CD4-positive, alpha-beta T cell treated with Interleukin-17A for 1 hour (primary cell): ENCODE measurements at regions not wholly inside any gene's neighbourhood (a gene's known extent, or its start where the extent isn't known, plus 50 kb on each side); places are given as distances from the start of the nearest gene placed in this dataset.

Experiments used
- DNase-seq: peaks from one replicate; pipeline ENCODE4 v3.0.0-alpha.2; 2020

GRCh38 chr3:13266005-13266404 lies 154.1 kb downstream of the NUP210 start:
- DNase-seq = no peak

GRCh38 chr3:13265507-13265906 lies 154.6 kb downstream of the NUP210 start:
- no peak for DNase-seq

DNA sequence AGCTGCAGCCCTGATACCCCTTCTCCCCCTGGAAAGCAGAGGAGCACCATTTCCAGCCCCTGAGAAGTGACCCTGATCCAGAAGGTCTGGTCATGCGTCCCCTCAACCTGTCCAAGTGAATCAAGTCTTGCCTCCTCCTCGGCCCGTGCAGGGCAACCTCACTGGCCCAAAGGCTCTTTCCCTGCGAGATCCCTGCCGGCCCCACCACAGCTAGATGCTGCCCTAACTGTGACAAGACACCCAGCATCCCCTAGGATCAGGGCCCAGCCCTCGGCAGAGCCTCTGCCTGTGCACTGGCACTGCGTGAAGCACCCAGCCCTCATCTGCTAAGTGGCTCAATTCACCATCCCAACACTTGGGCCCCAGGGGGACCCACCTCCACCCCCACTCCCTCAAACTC lies 155.1 kb downstream of the NUP210 start:
- no peak for DNase-seq

DNA sequence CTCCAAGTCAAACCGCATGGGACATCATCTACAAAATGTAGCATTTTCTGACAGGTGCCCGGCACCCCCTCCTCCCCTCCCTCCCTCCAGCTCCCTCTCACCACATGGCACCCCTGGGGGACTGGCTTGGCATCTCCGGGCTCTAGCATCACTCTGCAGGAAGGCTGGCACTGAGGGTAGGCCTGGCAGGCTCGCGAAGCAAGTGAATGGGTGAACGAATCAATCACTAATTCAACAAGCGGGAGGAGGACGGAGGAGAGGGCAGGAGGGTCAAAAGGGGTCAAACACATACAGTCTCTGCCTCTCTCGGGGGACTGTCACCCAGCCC lies 155.7 kb downstream of the NUP210 start:
- no peak for DNase-seq

DNA sequence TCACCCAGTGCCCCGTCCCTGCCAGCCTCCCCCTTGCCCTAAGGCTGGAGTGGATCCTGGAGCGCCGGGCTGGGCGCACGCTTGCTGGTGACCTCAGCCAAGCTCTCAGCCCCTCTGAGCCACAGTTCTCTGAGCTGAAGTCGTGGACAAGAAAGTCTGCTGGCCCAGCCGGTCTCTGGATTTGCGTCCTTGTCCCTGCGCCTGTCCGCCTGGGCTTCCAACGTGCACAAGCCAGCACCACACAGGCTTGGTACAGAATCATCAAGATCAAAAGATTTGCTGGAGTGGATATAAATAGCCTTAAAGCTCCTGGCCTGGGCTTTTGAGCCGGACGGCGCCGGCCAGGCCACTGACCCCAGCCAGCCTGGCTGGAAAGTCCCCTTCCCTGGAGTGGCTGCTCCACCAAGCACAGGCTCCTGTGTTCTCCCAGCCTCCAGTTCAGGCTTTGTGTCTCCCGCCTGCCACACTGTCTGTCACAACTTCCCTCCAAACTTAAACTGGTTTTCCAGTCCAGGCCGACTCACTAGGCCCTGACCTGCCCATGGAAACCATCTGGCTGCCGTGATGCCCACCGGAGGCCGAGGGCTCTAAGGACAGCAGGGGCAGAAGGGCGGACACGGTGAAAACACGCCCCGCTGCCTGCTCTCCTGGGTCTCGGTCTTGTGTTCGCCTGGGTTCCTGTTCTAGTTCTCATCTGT lies 156.2 kb downstream of the NUP210 start:
- no peak for DNase-seq

GRCh38 chr3:13262493-13263211 lies 157.5 kb downstream of the NUP210 start:
- DNase-seq = no peak

- DNase-seq = no peak
These were observed 158.2 kb downstream of the NUP210 start for GRCh38 chr3:13261892-13262291.

- no peak for DNase-seq
These were observed 158.9 kb downstream of the NUP210 start for GRCh38 chr3:13261104-13261830.

- DNase-seq = no peak
These were observed 159.6 kb downstream of the NUP210 start for GRCh38 chr3:13260259-13261103.

GRCh38 chr3:13259831-13260230 lies 160.3 kb downstream of the NUP210 start:
- DNase-seq = no peak

DNA sequence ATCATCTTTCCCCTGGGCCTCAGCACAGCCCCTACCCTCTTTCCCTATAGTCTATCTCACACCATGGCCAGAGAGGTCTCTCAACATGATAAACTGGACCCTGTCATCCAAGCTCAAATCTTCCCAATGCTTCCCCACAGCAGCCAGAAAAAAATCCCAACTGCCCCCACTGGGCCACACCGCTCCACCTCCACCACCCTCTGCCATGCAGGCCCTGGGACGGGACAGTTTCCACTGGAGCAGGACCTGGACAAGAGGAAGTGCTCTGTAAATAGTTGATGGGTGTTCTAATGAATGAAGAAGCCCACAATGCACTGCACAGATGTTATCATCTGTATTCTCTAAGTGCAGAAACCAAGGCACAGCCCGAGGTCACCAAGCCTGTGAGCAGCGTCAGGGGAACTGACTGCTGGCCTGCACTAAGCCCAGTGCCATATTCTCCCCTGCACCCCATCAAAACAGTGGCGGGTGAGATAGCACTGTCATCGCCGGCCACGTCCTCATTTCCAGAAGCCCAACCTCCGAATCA lies 161.1 kb downstream of the NUP210 start:
- DNase-seq = no peak

GRCh38 chr3:13258280-13258679 lies 161.8 kb downstream of the NUP210 start:
- DNase-seq = no peak

DNA sequence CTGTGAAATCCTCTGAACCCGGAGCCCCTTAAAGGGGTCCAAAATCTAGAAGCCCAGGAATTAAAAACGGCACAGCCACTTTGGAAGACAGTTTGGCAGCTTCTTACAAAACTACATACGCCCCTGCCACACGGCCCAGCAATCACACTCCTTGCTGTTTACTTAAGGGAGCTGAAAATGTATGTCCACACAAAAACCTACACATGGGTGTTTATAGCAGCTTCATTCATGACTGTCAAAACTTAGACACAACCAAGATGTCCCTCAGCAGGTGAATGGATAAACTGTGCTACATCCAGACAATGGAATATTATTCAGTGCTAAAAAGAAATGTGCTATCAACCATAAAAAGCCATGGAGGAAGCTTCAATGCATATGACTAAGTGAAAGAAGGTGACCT lies 162.5 kb downstream of the NUP210 start:
- DNase-seq = no peak

- DNase-seq = no peak
These were observed 163.3 kb downstream of the NUP210 start for GRCh38 chr3:13256845-13257244.

DNA sequence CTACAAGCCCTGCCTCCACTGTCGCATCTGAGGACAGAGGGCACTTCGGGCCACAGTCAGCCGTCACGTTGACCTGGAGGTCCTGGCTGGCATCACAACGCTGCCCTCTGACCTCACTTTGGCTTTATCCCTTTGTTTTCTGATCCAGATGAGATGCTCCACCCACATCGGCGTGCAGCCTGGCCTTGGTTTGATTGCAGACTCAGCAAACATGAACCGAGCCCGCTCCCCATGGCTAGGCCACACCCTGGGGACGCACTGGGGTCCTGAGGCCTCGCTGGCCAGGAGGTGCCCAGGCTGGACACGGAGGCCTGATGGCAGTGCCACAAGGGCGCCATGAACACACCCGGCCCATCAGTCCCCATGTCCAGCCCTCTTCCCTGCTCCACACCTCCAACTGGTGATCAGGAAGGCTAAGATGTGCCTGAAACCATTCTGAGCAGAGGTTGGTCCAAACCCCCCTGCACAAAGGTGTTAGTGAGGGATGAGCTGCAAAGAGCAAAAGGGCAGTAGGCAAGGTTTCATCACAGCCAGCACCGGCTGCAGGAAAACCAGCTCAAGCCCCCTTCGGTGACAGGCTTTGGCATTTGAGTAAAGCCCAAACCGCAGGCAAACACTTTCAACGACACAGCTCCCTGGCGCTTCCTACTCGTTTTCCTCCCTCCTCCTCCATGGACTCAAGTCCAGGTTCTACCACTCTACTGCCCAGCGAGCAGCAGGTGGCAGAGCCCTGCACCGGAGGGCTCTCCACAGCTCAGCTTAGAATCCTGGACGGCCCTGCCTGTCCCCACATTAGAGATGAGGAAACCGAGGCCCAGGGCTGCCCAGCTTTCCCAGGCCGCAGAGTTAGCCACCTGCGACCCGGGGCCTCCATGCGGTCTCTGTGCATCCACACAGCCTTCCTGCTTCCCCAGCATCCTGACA lies 165.8 kb downstream of the NUP210 start:
- no peak for DNase-seq

GRCh38 chr3:13253208-13253937 lies 166.7 kb downstream of the NUP210 start:
- no peak for DNase-seq

- no peak for DNase-seq
These were observed 167.9 kb downstream of the NUP210 start for GRCh38 chr3:13252207-13252606.

GRCh38 chr3:13251166-13251903 lies 168.8 kb downstream of the NUP210 start:
- no peak for DNase-seq

- DNase-seq = no peak
These were observed 170.3 kb downstream of the NUP210 start for GRCh38 chr3:13249664-13250390.

- DNase-seq = no peak
These were observed 171.5 kb downstream of the NUP210 start for GRCh38 chr3:13248640-13249039.
